Sciatic nerve (tissue), 2 donors: ENCODE measurements at regions not wholly inside any gene's neighbourhood (a gene's known extent, or its start where the extent isn't known, plus 50 kb on each side); places are given as distances from the start of the nearest gene placed in this dataset.

Source experiments
- ATAC-seq: fragments of 200-7000 bp; cut with Tn5 transposase; one replicate; pipeline ENCODE4 v1.9.1; 2020; ENCODE audit warnings: mild to moderate bottlenecking, moderate library complexity
- DNase-seq: peaks from one replicate; pipeline ENCODE4 v3.0.0-alpha.2; 2020; ENCODE audit warnings: low spot score
- intact Hi-C: fragments of 100-400 bp; cut with DNase I; formaldehyde crosslinking; loops from one replicate; pipeline ENCODE4 v1.14.2; 2022
- donor health status: DM: no; HTN: no; CAD: no.
- donor health status: DM: no; HTN: no; CAD: no.

DNA sequence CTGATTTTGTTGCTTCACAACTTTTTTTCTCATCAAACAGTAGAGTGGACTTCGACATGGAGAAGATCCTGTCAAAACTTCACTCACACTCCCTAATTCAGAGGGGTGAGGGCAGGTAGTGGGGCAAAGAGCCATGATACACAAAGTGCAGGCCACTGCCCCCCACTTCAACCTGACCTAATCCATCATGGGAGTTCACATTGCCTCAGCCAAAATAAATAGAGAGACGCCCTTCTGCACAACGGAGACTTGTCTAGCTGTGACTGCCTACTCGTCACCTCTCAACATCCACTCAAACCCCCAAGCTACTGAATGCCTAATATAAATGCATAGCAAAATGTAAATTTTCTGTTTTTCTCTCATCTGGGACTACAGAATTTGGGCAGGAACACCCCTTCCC is 213.2 kb downstream of the PMP22 start:
- DNase-seq = no peak
- intact Hi-C loops = no loop called here
- no peak for ATAC-seq

DNA sequence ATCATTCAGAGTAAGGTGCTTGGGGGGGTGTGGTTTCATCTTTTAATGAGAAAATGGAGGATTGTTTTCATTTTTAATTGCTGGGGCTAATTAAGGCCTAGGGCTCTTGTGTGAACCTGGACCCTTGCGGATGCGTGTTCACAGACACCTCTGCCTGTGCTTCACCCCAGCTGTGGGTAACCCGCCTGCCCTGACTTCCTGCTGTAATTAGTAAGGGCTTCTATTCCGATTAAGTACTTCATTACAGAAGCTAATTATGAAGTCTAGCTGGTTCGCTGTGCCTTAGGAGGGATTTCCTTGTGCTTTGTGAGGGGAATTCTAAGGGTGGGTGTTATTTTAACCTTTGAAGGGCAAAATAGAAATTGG is 215.3 kb downstream of the PMP22 start:
- intact Hi-C loops = no loop called here
- DNase-seq (no peak), ATAC-seq (no peak)

DNA sequence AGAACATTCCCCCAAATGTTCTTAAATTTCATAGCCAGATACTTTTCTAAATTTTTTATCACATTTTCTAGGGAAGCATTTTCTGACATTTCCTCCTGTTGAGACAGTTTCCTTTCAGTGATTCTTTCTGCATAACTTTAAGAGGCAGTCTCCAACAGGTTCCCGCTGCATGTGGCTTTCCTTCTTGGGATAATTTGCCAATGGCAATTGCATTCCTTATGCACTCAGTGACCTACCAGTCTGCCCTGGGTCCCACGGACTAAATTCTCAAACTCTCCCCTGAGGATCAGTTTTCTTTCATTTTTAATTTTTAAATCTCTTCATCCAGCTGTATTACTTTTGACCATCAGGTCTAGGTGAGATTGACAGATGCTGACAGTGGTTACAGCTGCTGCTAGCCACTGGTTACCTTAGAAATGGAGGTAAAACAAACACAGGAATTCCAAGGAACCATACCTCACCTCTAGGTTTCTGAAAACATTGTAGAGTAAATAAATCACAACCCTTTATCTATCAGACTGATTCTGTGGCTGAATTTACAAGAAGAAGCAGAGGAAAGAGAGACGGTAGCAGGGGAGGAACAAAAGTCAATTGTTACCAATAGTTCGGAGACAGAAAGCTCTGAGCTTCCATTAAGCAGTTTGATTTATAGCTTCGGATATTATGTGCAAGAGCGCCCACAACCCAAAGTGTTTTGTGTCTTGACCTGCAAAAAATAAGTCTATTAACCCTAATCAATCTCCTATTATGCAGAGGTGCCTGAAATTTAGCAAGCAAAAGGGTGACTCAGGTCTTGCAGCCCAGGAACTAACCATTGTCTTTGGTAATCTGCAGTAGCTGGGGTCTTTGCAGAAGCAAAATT is 216.0 kb downstream of the PMP22 start:
- ATAC-seq = no peak
- DNase-seq = no peak
- intact Hi-C loops = no loop called here

DNA sequence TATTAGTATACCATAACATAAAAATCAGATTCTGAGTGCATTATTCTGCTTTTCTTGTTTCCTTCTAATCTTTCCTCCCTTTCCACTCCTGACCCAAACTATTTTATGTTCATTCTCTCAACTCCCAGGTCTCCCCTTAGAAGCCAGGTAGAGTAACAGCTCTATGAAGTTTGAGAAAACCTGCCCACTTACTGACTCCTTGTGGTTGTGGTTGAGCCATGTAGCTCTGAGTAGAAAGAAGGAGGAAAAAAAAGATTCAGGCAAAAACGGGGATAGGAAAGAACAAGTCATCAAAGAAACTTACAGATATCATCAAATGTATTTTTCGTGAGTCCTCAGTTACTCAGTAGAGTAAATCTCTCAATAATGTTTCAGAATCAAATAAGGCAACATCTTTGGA is 216.7 kb downstream of the PMP22 start:
- ATAC-seq (no peak), DNase-seq (no peak)
- intact Hi-C loops = no loop called here

DNA sequence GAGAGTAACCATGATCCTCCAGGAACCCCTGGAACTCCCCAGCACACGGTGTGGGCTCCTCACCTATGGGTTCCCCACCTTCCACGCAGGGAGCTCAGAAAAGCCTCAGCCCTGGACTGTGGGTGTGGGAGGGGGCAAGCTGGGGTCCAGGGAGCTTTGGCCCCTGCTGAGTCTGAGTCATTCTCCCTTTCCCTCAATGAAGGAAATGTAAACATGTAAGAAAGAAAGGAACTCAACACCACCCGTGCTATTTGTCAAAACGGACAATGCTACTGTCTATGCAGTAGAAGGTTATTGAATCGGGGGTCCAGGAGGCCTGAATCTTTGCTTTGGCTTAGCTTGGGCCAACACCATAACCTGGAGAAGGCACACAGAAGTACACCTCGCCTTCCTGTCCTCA is 222.8 kb downstream of the PMP22 start:
- ATAC-seq (no peak), DNase-seq (no peak)
- intact Hi-C loops = no loop called here

DNA sequence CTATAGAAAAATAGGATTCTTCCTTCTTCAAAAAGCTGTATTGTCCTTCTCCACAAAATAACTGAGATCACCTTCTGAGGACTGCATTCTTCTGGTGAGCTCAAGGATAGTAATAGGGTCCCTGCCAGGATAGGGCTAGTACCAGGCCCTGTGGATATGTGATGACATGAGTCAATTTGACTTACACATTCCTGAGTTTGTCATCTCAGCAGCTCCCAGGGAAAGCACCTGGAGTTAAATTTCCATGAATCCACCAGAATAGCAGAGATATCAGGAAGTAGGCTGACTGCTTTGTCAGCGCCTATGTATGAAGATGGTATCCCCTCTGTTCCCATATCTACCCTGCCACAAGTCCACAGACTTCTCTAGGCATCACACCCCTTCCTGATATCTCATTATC is 225.8 kb downstream of the PMP22 start:
- no peak for DNase-seq
- intact Hi-C loops = no loop called here
- no peak for ATAC-seq

DNA sequence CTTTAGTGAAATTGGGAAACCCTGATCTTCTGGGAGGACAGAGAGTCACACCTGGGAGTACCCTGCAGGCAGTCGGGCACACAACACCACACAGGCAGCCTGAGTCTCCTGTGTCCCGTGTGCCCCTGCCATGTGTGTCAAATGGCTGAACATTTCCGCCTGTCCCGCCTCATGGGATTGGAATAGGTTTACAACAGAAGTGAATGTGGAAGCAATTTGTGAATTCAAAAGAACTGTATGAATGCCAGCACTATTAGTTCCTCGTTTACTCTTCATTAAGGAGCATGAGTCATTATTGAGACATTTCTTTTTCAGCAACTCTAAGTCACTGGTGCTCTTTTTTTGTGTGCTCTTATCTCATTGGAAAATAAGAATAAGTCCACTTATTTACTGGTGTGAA is 226.5 kb downstream of the PMP22 start:
- intact Hi-C loops = no loop called here
- DNase-seq = no peak
- ATAC-seq = peak; percentile 67

DNA sequence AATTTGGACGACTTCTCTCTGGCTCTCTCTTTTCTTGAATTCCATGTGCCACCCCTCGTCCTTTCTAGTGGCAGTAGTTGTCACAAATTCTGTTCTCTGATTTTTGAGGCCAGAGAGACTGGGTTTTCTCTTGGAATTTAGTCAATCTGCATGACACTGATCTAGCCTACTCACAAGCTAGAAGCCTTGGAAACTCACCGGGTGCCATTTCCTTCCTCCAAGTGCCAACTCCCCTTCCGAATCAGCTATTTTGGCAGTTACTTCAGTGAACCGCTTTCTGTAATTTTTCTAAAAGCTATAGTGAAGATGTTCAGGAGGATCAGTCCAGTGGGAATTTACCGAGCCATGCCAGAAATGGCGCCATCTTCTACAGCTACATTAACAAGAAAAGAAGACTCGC is 228.9 kb downstream of the PMP22 start:
- DNase-seq = no peak
- intact Hi-C loops = no loop called here
- ATAC-seq = no peak

DNA sequence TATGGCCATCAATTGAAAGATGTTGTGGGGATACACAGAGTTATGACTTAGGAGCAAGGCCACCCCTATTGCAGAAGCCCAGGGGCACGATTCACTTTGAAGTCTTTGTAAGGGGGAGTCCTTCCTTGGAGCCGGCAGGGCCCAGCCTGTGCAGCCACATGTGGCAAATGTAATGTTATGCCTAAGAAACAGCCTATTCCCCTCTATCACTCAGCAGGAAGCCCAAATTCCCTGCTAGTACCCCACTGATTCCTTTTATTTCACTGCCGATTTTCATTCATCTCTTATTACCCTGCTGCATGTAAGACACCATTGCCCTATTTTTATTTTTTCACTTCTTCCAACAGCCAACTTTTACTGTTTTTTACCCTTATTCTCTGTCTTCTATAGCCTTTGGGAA is 233.2 kb downstream of the PMP22 start:
- intact Hi-C loops = no loop called here
- no peak for DNase-seq
- no peak for ATAC-seq

DNA sequence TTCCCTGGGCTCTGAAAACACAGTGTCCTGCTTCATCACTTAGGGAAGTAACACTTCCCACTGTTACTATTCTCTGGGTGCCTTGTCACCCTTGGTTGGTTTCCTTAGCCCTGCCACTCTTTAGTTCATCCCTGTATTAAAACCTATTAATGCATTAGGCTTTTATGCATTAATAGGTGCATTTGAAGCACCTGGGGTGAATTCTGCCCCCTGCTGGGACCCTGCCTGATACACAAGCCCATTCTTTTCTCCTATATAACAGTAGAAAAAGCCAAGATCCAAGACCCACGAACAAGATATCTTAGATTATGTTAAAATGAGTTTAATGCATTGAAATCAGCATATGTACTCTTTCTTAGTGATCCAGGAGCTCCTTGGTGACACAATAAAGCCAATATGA is 235.7 kb downstream of the PMP22 start:
- DNase-seq (no peak), ATAC-seq (no peak)
- intact Hi-C loops = no loop called here

DNA sequence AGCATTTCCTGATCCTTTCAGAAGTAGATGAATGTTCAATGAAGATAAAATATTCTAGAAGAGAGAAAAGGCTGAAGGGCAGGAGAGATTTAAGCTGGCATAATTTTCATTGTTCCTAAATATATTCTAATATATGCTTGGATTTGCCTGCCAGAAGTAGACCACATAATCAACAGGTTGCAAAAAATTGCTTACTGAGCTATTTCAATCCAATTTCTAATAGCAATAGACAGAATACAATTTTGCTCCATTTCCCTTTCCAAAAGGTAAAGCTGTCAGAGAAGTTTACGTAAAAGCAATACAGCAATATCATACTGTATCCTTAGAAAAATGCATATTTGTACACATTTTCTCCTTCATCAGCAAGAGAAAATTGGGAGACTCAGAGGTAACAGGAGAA is 237.3 kb downstream of the PMP22 start:
- intact Hi-C loops = no loop called here
- ATAC-seq (no peak), DNase-seq (no peak)

DNA sequence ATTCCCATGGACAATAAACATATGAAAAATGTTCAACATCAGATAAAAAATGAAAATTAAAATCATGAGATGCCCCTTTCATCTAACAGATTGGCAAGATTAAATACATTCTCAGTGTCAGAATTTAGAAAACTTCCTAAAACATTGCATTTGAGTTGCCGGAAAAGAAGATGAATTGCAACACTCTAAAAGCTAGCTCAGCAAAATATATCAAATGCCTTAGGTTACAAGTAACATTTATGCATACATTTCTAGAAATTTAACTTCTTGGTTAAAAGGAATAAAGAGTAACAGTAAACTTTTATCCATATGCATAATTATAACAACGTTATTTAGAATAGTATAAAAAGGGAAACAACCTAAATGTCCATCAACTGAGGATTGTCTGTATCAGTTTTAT is 239.0 kb downstream of the PMP22 start:
- intact Hi-C loops = no loop called here
- ATAC-seq = no peak
- no peak for DNase-seq

DNA sequence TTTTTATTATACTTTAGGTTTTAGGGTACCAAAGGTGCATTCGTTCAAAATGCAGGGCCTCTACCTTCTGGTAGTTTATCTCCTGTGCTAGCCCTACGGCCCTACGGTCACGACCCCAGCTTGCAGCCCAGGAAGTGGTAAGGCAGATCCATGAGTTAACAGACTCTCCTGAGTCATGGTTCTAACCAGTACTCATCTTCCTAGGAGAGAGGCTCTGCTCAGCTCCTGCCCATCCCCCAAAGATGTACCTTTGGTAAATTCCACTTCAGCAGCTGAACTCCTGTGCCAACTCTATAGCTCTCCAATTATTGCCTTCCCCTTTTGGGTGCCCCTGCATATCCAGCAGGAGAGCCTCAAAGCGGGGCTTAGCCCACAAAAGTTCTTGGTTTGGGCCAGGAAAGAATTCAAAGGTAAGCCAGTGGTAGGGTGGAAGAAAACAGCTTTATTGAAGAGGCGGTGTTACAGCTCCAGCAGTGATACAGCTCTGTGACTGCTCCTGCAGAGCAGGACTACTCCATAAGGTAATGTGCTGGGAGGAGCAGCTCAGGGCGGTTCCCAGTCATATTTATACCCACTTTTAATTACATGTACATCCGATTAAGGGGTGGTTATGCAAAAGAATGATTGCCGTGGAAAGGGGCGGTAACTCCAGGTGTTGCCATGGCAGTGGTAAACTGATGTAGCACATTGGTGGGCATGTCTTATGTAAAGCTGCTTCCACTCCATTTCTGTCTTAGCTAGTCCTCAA is 241.4 kb downstream of the PMP22 start:
- intact Hi-C loops = no loop called here
- no peak for DNase-seq
- no peak for ATAC-seq

DNA sequence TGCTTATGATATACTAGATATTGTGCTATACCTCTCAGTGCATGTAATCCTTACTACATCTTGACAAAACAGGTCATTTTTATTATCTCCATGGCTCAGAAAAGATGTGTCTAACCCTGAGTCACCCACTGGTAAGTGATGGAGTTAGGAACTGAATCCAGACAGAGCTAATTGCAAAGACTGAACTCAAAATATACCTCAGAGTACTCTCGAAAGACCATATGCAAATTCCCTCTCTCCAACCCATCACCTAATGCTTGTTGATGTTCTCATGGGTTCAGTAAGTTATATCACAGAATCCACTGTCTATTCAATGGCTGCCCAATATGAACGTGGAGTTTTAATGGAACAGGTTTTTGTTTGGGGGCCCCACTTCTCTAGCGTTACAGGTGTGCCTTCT is 246.0 kb downstream of the PMP22 start:
- no peak for DNase-seq
- ATAC-seq = no peak
- intact Hi-C loops = no loop called here

DNA sequence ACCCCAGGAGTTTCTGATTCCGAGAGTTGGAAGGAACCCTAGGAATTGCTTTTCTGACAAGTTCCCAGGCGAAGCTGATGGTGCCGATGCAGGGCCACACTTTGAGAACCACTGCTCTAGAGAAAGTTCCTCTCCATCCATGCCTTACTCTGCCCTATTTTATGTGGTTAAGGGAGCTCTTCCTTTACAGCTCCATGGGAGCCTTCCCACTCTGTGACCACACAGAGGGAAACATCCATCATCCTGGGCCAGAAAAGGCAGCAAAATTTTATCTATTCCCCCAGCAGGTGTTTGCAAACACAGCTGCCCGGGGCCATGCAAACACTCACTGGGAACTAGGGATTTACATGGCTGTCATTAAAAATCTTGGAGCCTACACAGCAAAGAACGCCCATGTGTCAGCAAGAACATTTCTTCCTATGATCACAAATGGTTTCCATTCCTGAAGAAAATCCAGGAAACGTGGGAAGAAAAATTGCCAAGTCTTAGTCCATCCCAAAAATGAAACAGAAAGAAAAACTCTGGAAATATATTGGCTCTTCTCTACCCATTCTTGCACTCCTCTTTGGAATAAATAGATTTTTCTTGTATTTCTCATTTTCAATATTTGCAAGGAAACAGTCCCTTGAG is 252.7 kb downstream of the PMP22 start:
- intact Hi-C loops = no loop called here
- ATAC-seq = peak; percentile 34
- no peak for DNase-seq

DNA sequence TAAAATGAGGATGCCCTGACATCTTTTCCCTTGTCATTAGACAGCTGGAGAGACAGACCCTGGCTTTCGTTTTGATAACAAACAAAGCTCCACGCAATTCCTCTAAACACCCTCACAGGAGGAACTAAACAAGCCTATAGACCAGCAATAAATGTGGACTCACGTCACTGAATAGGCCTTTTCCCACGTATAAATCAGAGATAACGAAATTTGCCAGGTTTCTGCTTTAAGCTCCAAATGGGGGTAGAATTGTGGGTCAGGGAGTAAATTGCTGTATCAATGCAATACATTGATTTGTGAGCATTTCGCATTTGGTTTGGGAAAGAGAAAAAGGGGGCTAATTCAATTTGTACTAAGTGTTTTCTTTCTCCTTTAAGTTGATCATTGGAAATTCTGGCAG is 256.0 kb downstream of the PMP22 start:
- intact Hi-C loops = no loop called here
- no peak for ATAC-seq
- no peak for DNase-seq

DNA sequence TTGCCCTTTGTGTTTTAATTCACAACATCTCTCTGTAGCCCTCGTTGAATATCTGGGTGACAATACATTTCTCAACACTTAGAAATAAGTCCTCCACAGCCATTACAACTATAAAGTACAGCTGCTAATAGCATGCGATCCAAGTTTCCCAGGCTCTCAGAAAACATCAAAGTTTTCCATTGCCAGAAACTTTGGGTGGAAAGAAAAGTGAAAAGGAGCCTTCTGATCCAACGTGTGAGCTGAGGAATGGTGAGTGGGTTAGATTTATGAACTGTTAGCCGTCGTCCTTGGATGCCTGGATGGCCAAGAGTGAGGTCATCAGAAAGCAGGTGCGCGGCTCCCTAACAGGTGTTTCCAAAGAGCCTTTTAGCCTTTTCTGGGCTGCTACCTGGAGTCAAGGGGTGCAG is 258.0 kb downstream of the PMP22 start:
- intact Hi-C loops = no loop called here
- ATAC-seq = peak; percentile 91
- DNase-seq = no peak

DNA sequence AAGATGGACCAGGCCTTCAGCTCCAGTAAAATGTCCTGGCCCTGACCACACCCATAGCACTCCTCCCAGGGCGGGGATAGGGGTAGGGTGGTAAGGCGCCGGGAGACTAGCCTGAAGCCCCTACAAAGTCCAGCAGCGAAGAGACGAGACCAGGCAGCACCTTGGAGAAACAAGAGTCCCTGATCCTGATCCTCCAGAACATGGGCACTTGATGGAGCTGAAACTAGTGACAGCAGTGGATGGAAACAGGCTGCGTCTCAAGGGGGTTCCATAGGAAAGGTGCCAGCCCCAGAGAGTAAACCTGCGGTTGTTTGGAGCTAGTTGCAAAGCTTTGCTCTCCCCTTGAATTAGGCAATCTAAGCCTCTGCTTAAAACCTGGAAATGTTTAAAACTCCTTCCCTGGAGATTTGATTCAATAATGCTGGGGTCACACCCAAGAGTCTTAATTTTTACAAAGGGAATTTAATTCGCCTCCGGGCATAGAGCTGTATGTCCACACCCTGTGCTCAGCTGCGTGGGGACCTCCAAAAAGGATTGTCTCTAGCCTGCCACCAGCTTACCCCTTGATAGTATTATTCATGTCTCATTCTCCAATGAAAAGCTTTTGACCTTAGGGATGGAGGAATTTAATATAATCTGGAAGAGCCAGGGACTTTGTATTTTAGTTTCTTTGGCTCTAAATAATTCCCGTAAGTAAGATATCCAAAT is 258.6 kb downstream of the PMP22 start:
- ATAC-seq (peak; percentile 64), DNase-seq (no peak)
- intact Hi-C loops = no loop called here

DNA sequence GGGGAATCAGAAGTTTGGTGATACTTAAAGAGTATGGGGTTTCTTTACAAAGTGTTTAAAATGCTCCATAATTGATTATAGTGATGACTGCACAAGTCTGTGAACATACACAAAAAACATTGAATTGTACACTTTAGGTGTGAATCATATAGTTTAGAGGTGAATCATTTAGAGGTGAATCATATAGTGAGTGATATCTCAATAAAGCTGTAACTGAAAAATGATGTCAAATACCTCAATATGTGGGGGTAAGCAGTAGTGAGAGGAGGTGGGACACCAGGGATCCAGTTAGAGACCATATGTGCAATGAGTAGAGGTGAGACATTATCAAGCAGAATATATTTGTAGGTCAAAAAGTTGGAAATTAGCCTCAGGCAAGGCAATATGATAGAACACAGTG is 264.5 kb downstream of the PMP22 start:
- no peak for DNase-seq
- ATAC-seq = no peak
- intact Hi-C loops = no loop called here

DNA sequence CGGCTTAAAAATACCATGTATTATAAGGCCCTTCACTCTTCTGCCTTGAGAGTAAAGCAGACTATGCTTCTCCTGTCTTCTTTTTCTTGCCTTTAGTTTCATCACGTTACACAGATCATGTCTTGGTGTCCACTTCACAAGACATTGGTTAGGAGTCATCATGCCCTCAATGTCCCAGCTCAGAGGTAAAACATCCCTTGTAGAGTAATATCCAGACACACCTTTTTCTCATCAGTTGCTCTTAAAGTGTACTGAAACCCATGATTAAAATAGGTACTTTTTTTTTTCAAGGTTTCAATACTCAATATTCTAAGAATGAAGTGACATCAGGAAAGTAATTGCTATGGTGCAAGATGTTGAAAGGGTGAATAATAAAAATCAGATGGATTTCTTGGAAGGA is 267.8 kb downstream of the PMP22 start:
- no peak for ATAC-seq
- intact Hi-C loops = no loop called here
- no peak for DNase-seq
